ENCODE measurements at regions not wholly inside any gene's neighbourhood (a gene's known extent, or its start where the extent isn't known, plus 50 kb on each side); places are given as distances from the start of the nearest gene placed in this dataset.

- no peak for TF ChIP-seq ZNF274 (IDR thresholded peaks at IDR 0.05; ENCODE audit: low read depth, low read length)
- no peak overlapping the region for H3K4me3 ChIP-seq (ENCODE audit: low read length)
Measured at GRCh38 chr1:55288245-55288644, 73.1 kb upstream of the USP24 start.

- no peak for TF ChIP-seq ZNF274 (IDR thresholded peaks at IDR 0.05; ENCODE audit: low read depth, low read length)
- no peak overlapping the region for H3K4me3 ChIP-seq (ENCODE audit: low read length)
Measured at GRCh38 chr1:55287723-55288122, 72.6 kb upstream of the USP24 start.

GRCh38 chr1:55286856-55287602 is 71.9 kb upstream of the USP24 start:
- no peak overlapping the region for H3K4me3 ChIP-seq (ENCODE audit: low read length)
- no peak for TF ChIP-seq ZNF274 (IDR thresholded peaks at IDR 0.05; ENCODE audit: low read depth, low read length)

DNA sequence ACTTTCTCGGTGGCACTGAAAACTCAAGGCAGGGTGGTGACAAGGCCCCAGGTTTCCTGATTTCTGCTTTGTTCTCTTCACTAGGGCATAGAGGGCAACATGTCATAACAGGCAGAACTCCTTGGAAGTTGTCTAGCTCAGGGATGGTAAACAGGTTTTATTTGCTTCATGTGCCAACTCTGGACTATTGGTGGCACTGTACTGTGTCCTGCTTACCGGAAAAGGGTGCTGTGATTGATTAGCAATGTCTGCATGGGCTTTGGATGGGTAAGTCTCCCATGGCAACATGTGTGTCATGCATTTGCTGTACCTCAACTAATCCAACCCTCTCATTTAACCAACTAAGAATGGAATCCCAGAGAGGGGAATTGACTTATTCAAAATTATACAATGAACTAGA is 70.7 kb upstream of the USP24 start:
- no peak overlapping the region for H3K4me3 ChIP-seq (ENCODE audit: low read length)
- TF ChIP-seq ZNF274 (IDR thresholded peaks at IDR 0.05; ENCODE audit: low read depth, low read length) = no peak

DNA sequence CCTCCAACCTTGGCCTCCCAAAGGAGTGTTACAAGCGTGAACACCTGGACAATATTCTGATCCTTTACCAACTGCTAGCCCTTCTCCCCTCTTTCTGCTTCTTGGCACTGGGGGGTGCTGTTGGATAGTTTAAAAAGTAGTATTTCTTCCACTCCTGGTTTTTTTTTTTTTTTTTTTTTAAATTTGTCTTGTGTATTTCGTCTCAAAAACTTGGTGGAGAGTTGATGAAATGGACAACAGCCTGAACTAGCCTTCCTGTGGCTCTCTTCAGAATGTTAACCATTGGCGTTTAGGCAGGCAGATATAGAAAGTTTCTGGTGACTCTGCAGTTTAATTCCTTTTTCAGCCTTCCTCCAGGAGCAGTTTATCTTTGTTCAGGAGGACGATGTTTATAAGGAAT is 69.7 kb upstream of the USP24 start:
- TF ChIP-seq ZNF274 (IDR thresholded peaks at IDR 0.05; ENCODE audit: low read depth, low read length) = no peak
- no peak overlapping the region for H3K4me3 ChIP-seq (ENCODE audit: low read length)

GRCh38 chr1:55282058-55282457 is 66.9 kb upstream of the USP24 start:
- TF ChIP-seq ZNF274 (IDR thresholded peaks at IDR 0.05; ENCODE audit: low read depth, low read length) = no peak
- no peak overlapping the region for H3K4me3 ChIP-seq (ENCODE audit: low read length)

DNA sequence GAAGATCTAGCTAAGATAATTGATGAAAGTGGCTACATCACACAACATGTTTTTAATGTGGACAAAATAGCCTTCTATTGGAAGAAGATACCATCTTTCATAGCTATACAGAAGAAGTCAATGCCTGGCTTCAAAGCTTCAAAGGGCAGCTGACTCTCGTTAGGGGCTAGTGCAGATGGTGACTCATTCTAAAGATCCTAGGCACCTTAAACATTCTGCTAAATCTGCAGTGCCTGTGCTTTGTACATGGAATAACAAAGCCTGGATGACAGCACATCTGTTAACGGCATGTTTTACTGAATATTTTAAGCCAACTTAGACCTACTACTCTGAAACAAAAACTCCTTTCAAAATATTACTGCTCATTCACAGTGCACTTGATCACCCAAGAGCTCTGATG is 65.6 kb upstream of the USP24 start:
- TF ChIP-seq ZNF274 (IDR thresholded peaks at IDR 0.05; ENCODE audit: low read depth, low read length) = no peak
- no peak overlapping the region for H3K4me3 ChIP-seq (ENCODE audit: low read length)

GRCh38 chr1:55279627-55280026 is 64.5 kb upstream of the USP24 start:
- H3K4me3 ChIP-seq (ENCODE audit: low read length) = no peak overlapping the region
- no peak for TF ChIP-seq ZNF274 (IDR thresholded peaks at IDR 0.05; ENCODE audit: low read depth, low read length)

GRCh38 chr1:55278378-55278777 is 63.2 kb upstream of the USP24 start:
- TF ChIP-seq ZNF274 (IDR thresholded peaks at IDR 0.05; ENCODE audit: low read depth, low read length) = no peak
- H3K4me3 ChIP-seq (ENCODE audit: low read length) = no peak overlapping the region

DNA sequence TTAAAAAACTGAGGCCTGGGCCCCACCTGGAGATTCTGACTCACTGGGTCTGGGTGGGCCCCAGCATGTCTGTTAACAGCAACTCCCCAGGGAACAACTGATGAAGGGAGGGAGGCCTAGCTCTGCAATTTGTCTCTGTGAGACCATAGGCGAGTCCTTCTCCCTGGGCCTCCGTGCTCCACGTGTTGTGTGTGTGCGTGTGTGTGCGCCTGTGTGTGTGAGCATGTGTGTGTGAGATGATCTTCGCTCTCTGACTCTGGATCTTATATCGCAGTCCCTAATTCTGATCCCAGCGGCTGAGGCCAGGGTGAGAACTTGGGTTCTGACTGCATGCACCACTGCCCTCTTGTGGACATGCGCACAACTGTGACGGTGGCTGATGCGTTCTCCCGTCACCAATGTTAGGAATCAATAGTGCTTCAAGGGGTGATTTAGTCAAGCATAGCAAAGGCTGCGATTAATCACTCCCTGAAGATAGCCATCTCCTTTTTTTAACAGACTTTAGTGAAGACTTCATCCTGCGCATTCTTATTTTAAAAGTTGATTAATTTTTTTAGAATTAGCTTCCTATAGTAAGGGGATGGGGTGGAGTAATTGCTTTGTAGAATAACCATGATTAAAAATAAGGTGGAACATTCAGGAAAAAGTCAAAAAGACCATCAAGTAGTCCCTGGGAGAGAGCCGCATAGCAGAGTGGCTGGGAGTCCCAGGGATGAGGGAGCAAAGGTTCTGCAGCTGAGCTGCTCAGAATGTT is 62.4 kb upstream of the USP24 start:
- TF ChIP-seq ZNF274 (IDR thresholded peaks at IDR 0.05; ENCODE audit: low read depth, low read length) = no peak
- H3K4me3 ChIP-seq (ENCODE audit: low read length) = no peak overlapping the region

DNA sequence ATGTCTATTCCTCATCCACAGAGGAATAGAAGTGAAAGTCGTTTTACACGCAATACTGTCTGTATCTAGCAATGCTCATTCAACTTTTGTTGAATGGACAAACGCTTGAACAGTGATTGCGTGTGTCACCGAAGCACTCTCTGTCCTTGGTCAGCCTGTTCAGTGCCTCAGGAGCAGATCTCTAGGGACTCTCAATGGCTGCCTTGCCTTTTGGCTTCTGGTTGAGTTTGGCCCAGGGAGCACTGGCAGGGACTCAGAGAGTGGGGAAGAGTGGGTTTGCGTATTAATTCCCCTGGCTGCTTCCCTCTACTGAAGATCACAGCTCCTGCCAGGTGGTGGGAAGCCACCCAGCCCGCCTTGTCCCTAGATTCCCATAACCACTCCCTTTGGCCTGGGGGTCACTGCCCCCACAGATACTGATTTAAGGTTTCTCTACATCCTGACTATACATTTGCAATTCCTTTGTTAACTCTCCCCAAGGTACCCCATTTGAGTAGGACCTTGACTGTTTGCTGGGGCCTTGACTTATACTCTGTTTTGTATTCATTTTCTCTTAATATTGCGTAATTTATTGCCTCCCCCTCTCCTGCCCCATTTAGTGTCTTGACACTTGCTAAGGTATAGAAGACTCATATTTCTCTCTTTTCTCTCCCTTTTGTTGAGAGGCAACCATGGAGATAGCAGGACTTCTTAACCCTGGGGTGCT is 61.7 kb upstream of the USP24 start:
- H3K4me3 ChIP-seq (ENCODE audit: low read length) = no peak overlapping the region
- no peak for TF ChIP-seq ZNF274 (IDR thresholded peaks at IDR 0.05; ENCODE audit: low read depth, low read length)

GRCh38 chr1:55275941-55276341 is 60.8 kb upstream of the USP24 start:
- no peak overlapping the region for H3K4me3 ChIP-seq (ENCODE audit: low read length)

DNA sequence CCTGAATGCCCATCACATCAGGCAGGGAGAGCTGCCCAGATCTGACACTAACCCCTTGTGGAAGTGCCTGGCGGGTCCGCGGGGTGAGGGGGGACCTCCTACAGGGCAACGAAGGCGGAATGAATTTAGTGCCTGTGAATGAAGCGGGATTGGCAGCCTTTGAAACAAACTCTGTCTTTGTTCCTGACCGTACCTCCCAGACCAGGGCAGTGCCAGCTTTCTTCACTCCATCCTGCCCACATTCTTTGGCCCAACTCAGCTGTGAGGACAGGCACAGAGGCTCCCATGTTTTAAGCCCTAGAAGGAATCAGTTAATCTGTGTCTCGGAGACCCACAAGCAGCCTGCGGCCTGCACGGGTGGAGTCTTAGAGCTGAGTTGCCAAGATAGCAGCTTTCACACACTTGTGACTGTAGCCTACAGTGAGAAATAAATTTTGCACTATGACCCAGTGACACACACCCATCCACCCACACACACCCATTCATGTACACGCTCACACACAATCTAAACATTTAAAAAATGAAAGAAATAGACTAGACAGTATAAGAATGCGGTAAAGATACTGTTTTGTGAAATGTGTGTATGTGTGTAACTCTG is 60.1 kb upstream of the USP24 start:
- TF ChIP-seq ZNF274 (IDR thresholded peaks at IDR 0.05; ENCODE audit: low read depth, low read length) = no peak
- no peak overlapping the region for H3K4me3 ChIP-seq (ENCODE audit: low read length)

More at GRCh38 chr1:55275941-55276341, 60.8 kb upstream of the USP24 start:
- no peak for TF ChIP-seq ZNF274 (IDR thresholded peaks at IDR 0.05; ENCODE audit: low read depth, low read length)

DNA sequence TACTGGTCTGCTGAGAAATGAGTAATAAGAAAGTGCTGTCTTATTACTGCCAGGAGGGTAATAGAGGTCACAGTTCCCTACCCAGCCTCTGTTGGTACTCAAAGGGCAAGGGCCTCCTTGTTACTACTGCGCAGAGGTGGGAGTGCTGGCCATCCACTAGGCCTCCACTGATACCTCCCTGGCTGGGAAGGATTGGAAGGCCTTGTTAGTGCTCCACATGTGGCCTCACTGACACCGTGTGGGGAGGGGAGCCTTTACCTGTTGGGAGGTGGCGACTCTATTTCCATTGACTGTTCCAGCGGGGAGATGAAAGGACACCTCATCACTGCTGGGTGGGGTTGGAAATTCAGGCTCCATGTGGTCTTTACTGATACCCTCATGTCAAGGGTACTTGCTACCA is 57.8 kb upstream of the USP24 start:
- TF ChIP-seq ZNF274 (IDR thresholded peaks at IDR 0.05; ENCODE audit: low read depth, low read length) = no peak
- H3K4me3 ChIP-seq (ENCODE audit: low read length) = no peak overlapping the region

Measured in GM08714 (cell line).